AG08395 (cell line): ENCODE measurements at regions not wholly inside any gene's neighbourhood (a gene's known extent, or its start where the extent isn't known, plus 50 kb on each side); places are given as distances from the start of the nearest gene placed in this dataset.
"Not testable (repeated sequence)": the region's sequence is repeated elsewhere in the genome, so short reads cannot be mapped to it uniquely, and the experiment has no call there.

Experiments used
- DNase-seq: peaks from one replicate; pipeline ENCODE4 v3.0.0; 2012; ENCODE audit warnings: mixed read lengths, low spot score

- not testable (repeated sequence) for DNase-seq
Observed at GRCh38 chr22:11053403-11054344, 4474.3 kb upstream of the OR11H1 start.

DNA sequence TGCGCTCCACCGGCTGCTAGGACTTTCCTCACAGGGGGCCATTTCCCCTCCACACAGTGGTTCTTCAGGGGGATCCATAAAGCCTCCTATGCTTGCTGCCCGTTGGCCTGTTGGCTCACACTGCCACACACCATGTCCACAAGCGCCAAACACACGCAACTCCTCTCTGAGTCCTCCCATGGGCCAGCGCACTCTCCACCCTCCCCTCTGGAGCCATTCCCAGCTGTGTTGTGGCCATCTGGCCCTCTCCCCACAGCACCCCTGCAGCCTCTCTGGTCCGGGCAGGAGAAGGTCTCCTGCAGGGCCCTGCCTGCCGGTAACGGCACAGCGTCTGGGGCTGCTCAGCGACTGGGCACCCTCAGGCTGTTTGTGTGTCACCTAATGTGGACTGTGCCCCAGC lies 4473.3 kb upstream of the OR11H1 start:
- DNase-seq: not testable (repeated sequence)

- not testable (repeated sequence) for DNase-seq
Observed at GRCh38 chr22:11055176-11055575, 4472.8 kb upstream of the OR11H1 start.

GRCh38 chr22:11057955-11058547 lies 4469.9 kb upstream of the OR11H1 start:
- DNase-seq: not testable (repeated sequence)

GRCh38 chr22:11059129-11059528 lies 4468.9 kb upstream of the OR11H1 start:
- DNase-seq: not testable (repeated sequence)

- not testable (repeated sequence) for DNase-seq
Observed at GRCh38 chr22:11060797-11061196, 4467.2 kb upstream of the OR11H1 start.

DNA sequence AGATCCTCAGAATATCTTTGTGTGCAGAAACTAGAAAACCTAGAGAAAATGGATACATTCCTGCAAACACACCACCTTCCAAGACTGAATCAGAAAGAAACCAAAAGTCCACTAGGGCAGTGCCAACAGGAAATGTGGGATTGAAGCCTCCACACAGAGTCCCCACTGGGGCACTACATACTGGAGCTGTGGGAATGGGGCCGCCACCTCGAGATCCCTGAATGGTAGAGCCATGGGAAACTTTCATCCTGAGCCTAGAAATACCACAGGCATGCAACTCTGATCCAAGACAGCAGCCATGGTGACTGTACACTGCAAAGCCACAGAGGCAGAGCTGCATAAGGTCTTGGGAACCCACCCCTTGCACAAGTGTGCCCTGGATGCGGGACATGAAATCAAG lies 4465.5 kb upstream of the OR11H1 start:
- DNase-seq: not testable (repeated sequence)

DNA sequence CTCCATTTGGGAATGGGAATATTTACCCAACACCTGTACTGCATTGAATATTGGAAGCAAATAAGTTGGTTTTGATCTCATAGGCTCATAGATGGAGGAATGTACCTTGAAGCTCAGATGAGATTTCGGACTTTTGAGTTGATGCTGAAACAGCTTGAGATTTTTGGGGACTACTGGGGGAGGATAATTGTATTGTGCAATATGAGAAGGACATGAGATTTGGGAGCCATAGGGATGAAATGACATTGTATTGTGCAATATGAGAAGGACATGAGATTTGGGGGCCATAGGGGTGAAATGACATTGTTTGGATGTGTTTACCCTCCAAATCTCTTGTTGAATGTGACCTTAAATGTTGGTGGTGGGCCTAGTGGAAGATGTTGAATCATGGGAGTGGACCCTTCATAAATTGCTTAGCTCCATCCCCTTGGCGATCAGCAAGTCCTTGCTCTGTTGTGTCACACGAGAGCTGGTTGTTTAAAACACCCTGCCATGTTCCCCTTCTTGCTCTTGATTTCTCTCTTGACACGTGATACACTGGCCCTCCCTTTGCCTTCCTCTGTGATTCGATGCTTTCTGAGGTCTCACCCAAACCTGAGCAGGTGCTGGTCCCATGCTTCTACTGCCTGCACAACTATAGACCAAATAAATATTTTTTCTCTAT lies 4464.8 kb upstream of the OR11H1 start:
- DNase-seq: not testable (repeated sequence)

DNA sequence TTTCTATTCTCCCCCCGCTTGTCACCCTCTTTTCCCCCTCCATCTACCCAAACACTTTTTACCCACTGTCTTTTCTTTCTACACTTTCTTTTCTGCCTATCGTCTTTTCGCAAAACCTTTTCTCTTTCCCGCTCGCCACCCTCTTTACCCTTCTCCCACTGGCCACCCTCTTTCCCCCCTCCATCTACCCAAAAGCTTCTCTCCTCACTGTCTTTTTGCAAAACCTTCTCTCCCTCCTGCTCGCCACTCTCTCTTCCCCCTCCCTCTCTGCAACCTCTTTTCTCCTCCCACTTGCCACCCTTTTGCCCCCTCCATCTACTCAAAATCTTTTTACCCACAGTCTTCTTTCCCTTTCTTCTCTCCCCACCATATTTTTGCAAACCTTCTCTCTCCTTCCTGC lies 4462.8 kb upstream of the OR11H1 start:
- DNase-seq: not testable (repeated sequence)

DNA sequence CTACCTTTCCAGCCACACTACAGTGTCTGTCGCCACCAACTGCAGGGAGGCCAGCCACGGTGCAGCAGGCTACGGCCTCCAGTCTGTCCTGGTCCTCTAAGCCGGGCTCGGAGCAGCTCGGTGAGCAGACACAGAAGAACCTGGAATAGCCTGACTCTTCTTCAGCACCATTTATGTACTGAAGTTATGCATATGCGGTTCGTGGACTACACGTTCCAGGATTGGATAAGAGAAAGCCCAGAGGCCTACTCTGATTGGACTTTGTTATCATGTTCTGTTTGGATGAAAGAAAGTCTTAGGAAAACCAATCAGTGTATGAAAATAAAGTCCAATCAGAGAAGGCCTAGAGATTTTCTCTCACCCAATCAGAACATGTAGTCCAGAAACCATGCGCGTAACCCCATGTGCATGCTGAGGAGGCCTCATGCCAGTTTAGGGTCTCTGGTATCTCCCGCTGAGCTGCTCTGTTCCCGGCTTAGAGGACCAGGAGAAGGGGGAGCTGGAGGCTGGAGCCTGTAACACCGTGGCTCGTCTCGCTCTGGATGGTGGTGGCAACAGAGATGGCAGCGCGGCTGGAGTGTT lies 4462.0 kb upstream of the OR11H1 start:
- not testable (repeated sequence) for DNase-seq

GRCh38 chr22:11066458-11067285 lies 4461.3 kb upstream of the OR11H1 start:
- peak; percentile 27 for DNase-seq

- peak; percentile 9 for DNase-seq
Observed at GRCh38 chr22:11067286-11067871, 4460.6 kb upstream of the OR11H1 start.

GRCh38 chr22:11067937-11068336 lies 4460.1 kb upstream of the OR11H1 start:
- DNase-seq: not testable (repeated sequence)

DNA sequence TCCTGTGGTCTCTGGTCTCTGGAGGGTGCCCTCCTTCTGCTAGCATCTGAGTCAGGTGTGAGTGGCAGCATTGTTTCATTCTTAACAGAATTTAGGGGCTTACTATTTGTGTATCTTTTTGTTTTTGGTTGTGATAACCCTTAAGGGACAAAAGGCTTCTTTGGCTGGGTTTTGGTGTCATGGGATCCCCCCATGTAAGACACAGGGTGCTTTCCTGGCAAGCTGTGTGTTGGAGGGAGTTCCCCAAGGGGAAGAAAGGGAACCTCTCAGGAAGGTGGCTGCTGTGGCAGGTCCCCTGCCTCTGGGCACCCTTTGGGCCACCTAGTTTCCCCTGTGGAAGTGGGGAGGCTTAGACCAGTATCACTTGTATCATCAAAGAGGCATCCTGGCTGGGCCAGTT lies 4459.6 kb upstream of the OR11H1 start:
- not testable (repeated sequence) for DNase-seq
